NOMO-1 treated with dmso at 0.1 percent for 144 hours (cell line): ENCODE measurements at regions not wholly inside any gene's neighbourhood (a gene's known extent, or its start where the extent isn't known, plus 50 kb on each side); places are given as distances from the start of the nearest gene placed in this dataset.

Source experiments
- DNase-seq: peaks from one replicate; lab custom pipeline; 2025; ENCODE audit not compliant: unreplicated experiment; lab: John Stamatoyannopoulos, UW

- no peak for DNase-seq
Measured at GRCh38 chr2:43088143-43089073, 138.0 kb downstream of the ZFP36L2 start.

GRCh38 chr2:43087413-43087812 is 139.0 kb downstream of the ZFP36L2 start:
- no peak for DNase-seq

GRCh38 chr2:43086451-43087221 is 139.8 kb downstream of the ZFP36L2 start:
- DNase-seq = no peak

GRCh38 chr2:43085929-43086328 is 140.5 kb downstream of the ZFP36L2 start:
- no peak for DNase-seq

- no peak for DNase-seq
Measured at GRCh38 chr2:43085505-43085904, 140.9 kb downstream of the ZFP36L2 start.

GRCh38 chr2:43084699-43085091 is 141.7 kb downstream of the ZFP36L2 start:
- no peak for DNase-seq

- no peak for DNase-seq
Measured at GRCh38 chr2:43083710-43084698, 142.4 kb downstream of the ZFP36L2 start.

- DNase-seq = no peak
Measured at GRCh38 chr2:43082903-43083677, 143.3 kb downstream of the ZFP36L2 start.

- no peak for DNase-seq
Measured at GRCh38 chr2:43082111-43082894, 144.1 kb downstream of the ZFP36L2 start.

GRCh38 chr2:43081131-43081765 is 145.2 kb downstream of the ZFP36L2 start:
- no peak for DNase-seq

- DNase-seq = no peak
Measured at GRCh38 chr2:43080571-43081021, 145.8 kb downstream of the ZFP36L2 start.

- no peak for DNase-seq
Measured at GRCh38 chr2:43078781-43079755, 147.3 kb downstream of the ZFP36L2 start.

- no peak for DNase-seq
Measured at GRCh38 chr2:43078301-43078700, 148.1 kb downstream of the ZFP36L2 start.

GRCh38 chr2:43077876-43078275 is 148.5 kb downstream of the ZFP36L2 start:
- no peak for DNase-seq

GRCh38 chr2:43076676-43077075 is 149.7 kb downstream of the ZFP36L2 start:
- no peak for DNase-seq

- no peak for DNase-seq
Measured at GRCh38 chr2:43075811-43076585, 150.4 kb downstream of the ZFP36L2 start.

- no peak for DNase-seq
Measured at GRCh38 chr2:43075054-43075593, 151.3 kb downstream of the ZFP36L2 start.
